ENCODE measurements at regions not wholly inside any gene's neighbourhood (a gene's known extent, or its start where the extent isn't known, plus 50 kb on each side); places are given as distances from the start of the nearest gene placed in this dataset.

DNA sequence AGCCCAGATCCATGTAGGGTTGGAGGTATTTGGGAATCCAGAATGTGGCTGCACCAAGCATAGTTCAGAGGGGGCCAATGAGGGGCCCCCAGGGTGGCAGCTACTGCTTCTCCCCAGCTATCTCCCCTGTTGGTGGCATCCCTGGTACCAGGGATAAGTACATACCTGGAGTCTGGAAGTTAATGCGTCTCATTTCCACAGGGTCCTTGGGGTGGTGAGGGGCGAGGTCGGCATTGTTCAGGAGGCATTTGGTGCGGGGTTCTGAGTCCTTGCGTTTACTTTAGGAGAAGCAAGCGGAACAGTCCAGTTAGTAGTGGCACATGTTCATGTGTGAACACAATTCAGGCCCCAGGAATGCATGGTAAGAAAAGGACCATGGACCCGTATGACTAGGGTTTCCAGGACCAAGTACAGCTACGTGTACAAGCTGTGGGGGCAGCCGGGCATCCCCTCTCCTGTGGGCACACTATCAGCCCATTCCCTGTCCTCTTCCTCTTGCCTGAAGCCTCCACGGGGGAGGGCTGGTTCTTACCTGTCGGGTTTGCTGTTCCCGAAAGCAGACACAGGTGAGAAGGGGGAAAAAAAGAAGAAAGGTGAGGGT lies 122.3 kb downstream of the PTPRS start:
- no peak for ATAC-seq
- TF ChIP-seq TOX (CRISPR knock-in tag; IDR thresholded peaks at IDR 0.05; ENCODE audit: borderline replicate concordance), result no peak
- TF ChIP-seq PPARA (CRISPR knock-in tag; IDR thresholded peaks at IDR 0.05; ENCODE audit: borderline replicate concordance), result no peak
- TF ChIP-seq RARB (CRISPR knock-in tag; IDR thresholded peaks at IDR 0.05), result no peak
- TF ChIP-seq, protein P1, sequence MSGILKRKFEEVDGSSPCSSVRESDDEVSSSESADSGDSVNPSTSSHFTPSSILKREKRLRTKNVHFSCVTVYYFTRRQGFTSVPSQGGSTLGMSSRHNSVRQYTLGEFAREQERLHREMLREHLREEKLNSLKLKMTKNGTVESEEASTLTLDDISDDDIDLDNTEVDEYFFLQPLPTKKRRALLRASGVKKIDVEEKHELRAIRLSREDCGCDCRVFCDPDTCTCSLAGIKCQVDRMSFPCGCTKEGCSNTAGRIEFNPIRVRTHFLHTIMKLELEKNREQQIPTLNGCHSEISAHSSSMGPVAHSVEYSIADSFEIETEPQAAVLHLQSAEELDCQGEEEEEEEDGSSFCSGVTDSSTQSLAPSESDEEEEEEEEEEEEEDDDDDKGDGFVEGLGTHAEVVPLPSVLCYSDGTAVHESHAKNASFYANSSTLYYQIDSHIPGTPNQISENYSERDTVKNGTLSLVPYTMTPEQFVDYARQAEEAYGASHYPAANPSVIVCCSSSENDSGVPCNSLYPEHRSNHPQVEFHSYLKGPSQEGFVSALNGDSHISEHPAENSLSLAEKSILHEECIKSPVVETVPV (CRISPR knock-in tag; IDR thresholded peaks at IDR 0.05), result no peak
- TF ChIP-seq, protein P2, sequence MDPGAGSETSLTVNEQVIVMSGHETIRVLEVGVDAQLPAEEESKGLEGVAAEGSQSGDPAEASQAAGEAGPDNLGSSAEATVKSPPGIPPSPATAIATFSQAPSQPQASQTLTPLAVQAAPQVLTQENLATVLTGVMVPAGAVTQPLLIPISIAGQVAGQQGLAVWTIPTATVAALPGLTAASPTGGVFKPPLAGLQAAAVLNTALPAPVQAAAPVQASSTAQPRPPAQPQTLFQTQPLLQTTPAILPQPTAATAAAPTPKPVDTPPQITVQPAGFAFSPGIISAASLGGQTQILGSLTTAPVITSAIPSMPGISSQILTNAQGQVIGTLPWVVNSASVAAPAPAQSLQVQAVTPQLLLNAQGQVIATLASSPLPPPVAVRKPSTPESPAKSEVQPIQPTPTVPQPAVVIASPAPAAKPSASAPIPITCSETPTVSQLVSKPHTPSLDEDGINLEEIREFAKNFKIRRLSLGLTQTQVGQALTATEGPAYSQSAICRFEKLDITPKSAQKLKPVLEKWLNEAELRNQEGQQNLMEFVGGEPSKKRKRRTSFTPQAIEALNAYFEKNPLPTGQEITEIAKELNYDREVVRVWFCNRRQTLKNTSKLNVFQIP (CRISPR knock-in tag; IDR thresholded peaks at IDR 0.05; ENCODE audit: borderline replicate concordance, low read depth), result no peak
- TF ChIP-seq ZFP3 (CRISPR knock-in tag; IDR thresholded peaks at IDR 0.05), result no peak
- no peak for TF ChIP-seq ZNF8 (CRISPR knock-in tag; IDR thresholded peaks at IDR 0.05)
- TF ChIP-seq, protein P3, sequence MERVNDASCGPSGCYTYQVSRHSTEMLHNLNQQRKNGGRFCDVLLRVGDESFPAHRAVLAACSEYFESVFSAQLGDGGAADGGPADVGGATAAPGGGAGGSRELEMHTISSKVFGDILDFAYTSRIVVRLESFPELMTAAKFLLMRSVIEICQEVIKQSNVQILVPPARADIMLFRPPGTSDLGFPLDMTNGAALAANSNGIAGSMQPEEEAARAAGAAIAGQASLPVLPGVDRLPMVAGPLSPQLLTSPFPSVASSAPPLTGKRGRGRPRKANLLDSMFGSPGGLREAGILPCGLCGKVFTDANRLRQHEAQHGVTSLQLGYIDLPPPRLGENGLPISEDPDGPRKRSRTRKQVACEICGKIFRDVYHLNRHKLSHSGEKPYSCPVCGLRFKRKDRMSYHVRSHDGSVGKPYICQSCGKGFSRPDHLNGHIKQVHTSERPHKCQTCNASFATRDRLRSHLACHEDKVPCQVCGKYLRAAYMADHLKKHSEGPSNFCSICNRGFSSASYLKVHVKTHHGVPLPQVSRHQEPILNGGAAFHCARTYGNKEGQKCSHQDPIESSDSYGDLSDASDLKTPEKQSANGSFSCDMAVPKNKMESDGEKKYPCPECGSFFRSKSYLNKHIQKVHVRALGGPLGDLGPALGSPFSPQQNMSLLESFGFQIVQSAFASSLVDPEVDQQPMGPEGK (CRISPR knock-in tag; IDR thresholded peaks at IDR 0.05; ENCODE audit: borderline replicate concordance), result no peak
- no peak for TF ChIP-seq ARNTL (CRISPR knock-in tag; IDR thresholded peaks at IDR 0.05; ENCODE audit: borderline replicate concordance, low read depth)
- no peak for TF ChIP-seq OSR1 (CRISPR knock-in tag; IDR thresholded peaks at IDR 0.05)
- no peak for TF ChIP-seq ZFP30 (CRISPR knock-in tag; IDR thresholded peaks at IDR 0.05)
- no peak for TF ChIP-seq TCF4 (CRISPR knock-in tag; IDR thresholded peaks at IDR 0.05; ENCODE audit: borderline replicate concordance)
- TF ChIP-seq BACH2 (CRISPR knock-in tag; IDR thresholded peaks at IDR 0.05; ENCODE audit: borderline replicate concordance), result no peak
- no peak for TF ChIP-seq ZC3H10 (CRISPR knock-in tag; IDR thresholded peaks at IDR 0.05)
- no peak for TF ChIP-seq GLIS3 (CRISPR knock-in tag; IDR thresholded peaks at IDR 0.05)
- TF ChIP-seq ZNF70 (CRISPR knock-in tag; IDR thresholded peaks at IDR 0.05), result no peak
- TF ChIP-seq ISL1 (CRISPR knock-in tag; IDR thresholded peaks at IDR 0.05), result no peak
- TF ChIP-seq CSDC2 (CRISPR knock-in tag; IDR thresholded peaks at IDR 0.05), result no peak

DNA sequence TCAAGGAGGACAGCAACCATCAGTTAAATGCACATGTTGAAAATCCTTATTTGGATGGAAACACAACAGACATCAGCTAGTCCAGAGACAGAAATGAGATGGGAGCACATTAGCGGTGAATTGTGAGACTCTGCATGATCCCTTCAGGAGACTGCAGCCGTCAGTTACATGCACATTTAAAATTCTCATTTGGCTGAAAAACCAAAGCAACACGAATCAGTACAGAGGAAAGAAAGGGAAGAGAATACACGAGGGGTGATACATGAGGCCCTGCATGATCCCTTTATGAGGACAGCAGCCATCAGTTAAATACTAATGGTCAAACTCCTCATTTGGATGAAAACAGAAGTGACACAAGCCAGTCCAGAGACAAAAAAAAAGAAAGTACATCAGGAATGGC lies 123.4 kb downstream of the PTPRS start:
- no peak for TF ChIP-seq CSDC2 (CRISPR knock-in tag; IDR thresholded peaks at IDR 0.05)
- TF ChIP-seq, protein P3 (CRISPR knock-in tag; IDR thresholded peaks at IDR 0.05; ENCODE audit: borderline replicate concordance), result no peak
- no peak for TF ChIP-seq ZC3H10 (CRISPR knock-in tag; IDR thresholded peaks at IDR 0.05)
- TF ChIP-seq GLIS3 (CRISPR knock-in tag; IDR thresholded peaks at IDR 0.05), result no peak
- TF ChIP-seq, protein P4, sequence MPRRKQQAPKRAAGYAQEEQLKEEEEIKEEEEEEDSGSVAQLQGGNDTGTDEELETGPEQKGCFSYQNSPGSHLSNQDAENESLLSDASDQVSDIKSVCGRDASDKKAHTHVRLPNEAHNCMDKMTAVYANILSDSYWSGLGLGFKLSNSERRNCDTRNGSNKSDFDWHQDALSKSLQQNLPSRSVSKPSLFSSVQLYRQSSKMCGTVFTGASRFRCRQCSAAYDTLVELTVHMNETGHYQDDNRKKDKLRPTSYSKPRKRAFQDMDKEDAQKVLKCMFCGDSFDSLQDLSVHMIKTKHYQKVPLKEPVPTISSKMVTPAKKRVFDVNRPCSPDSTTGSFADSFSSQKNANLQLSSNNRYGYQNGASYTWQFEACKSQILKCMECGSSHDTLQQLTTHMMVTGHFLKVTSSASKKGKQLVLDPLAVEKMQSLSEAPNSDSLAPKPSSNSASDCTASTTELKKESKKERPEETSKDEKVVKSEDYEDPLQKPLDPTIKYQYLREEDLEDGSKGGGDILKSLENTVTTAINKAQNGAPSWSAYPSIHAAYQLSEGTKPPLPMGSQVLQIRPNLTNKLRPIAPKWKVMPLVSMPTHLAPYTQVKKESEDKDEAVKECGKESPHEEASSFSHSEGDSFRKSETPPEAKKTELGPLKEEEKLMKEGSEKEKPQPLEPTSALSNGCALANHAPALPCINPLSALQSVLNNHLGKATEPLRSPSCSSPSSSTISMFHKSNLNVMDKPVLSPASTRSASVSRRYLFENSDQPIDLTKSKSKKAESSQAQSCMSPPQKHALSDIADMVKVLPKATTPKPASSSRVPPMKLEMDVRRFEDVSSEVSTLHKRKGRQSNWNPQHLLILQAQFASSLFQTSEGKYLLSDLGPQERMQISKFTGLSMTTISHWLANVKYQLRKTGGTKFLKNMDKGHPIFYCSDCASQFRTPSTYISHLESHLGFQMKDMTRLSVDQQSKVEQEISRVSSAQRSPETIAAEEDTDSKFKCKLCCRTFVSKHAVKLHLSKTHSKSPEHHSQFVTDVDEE (CRISPR knock-in tag; IDR thresholded peaks at IDR 0.05), result no peak
- TF ChIP-seq ZFP3 (CRISPR knock-in tag; IDR thresholded peaks at IDR 0.05), result no peak
- TF ChIP-seq ZNF70 (CRISPR knock-in tag; IDR thresholded peaks at IDR 0.05), result no peak
- TF ChIP-seq ZNF565 (CRISPR knock-in tag; conservative IDR thresholded peaks at IDR 0.05; ENCODE audit: low read depth), result no peak
- TF ChIP-seq ISL1 (CRISPR knock-in tag; IDR thresholded peaks at IDR 0.05), result no peak
- ATAC-seq, result no peak
